ENCODE measurements at regions not wholly inside any gene's neighbourhood (a gene's known extent, or its start where the extent isn't known, plus 50 kb on each side); places are given as distances from the start of the nearest gene placed in this dataset.

- no peak for TF ChIP-seq CTCF (IDR thresholded peaks at IDR 0.05; ENCODE audit: low read depth, low read length)
- no peak for DNase-seq (ENCODE audit: low read depth in 2 of 2)
- no peak overlapping the region for H3K4me3 ChIP-seq (replicated peaks in 1 of 2; ENCODE audit: low read depth in 2 of 2, low read length in 2 of 2)
Observed at GRCh38 chr7:63038987-63039386, 959.7 kb upstream of the ZNF722 start.

- H3K4me3 ChIP-seq (replicated peaks in 1 of 2; ENCODE audit: low read depth in 2 of 2, low read length in 2 of 2) = no peak overlapping the region
- TF ChIP-seq CTCF (IDR thresholded peaks at IDR 0.05; ENCODE audit: low read depth, low read length) = no peak
- DNase-seq (ENCODE audit: low read depth in 2 of 2) = no peak
Observed at GRCh38 chr7:63039882-63040281, 958.8 kb upstream of the ZNF722 start.

- no peak overlapping the region for H3K4me3 ChIP-seq (replicated peaks in 1 of 2; ENCODE audit: low read depth in 2 of 2, low read length in 2 of 2)
- no peak for DNase-seq (ENCODE audit: low read depth in 2 of 2)
- no peak for TF ChIP-seq CTCF (IDR thresholded peaks at IDR 0.05; ENCODE audit: low read depth, low read length)
Observed at GRCh38 chr7:63040336-63040735, 958.3 kb upstream of the ZNF722 start.

GRCh38 chr7:63040966-63041610, 957.6 kb upstream of the ZNF722 start:
- TF ChIP-seq CTCF (IDR thresholded peaks at IDR 0.05; ENCODE audit: low read depth, low read length) = no peak
- DNase-seq (ENCODE audit: low read depth in 2 of 2) = no peak

GRCh38 chr7:63041786-63042185, 956.9 kb upstream of the ZNF722 start:
- no peak for TF ChIP-seq CTCF (IDR thresholded peaks at IDR 0.05; ENCODE audit: low read depth, low read length)
- no peak overlapping the region for H3K4me3 ChIP-seq (replicated peaks in 1 of 2; ENCODE audit: low read depth in 2 of 2, low read length in 2 of 2)
- no peak for DNase-seq (ENCODE audit: low read depth in 2 of 2)

More at GRCh38 chr7:63040966-63041610, 957.6 kb upstream of the ZNF722 start:
- no peak overlapping the region for H3K4me3 ChIP-seq (replicated peaks in 1 of 2; ENCODE audit: low read depth in 2 of 2, low read length in 2 of 2)

- no peak for DNase-seq (ENCODE audit: low read depth in 2 of 2)
- no peak for TF ChIP-seq CTCF (IDR thresholded peaks at IDR 0.05; ENCODE audit: low read depth, low read length)
- no peak overlapping the region for H3K4me3 ChIP-seq (replicated peaks in 1 of 2; ENCODE audit: low read depth in 2 of 2, low read length in 2 of 2)
Observed at GRCh38 chr7:63042730-63043511, 955.7 kb upstream of the ZNF722 start.

Data from cardiac fibroblast (primary cell).